ENCODE measurements at regions not wholly inside any gene's neighbourhood (a gene's known extent, or its start where the extent isn't known, plus 50 kb on each side); places are given as distances from the start of the nearest gene placed in this dataset.
"Not testable (repeated sequence)": the region's sequence is repeated elsewhere in the genome, so short reads cannot be mapped to it uniquely, and the experiment has no call there.

- DNase-seq (ENCODE audit: low spot score) = no peak
Observed at GRCh38 chrX:143935601-143936000, 51.7 kb downstream of the UBE2NL start.

- DNase-seq (ENCODE audit: low spot score) = no peak
Observed at GRCh38 chrX:143940119-143940518, 56.2 kb downstream of the UBE2NL start.

GRCh38 chrX:143945171-143945570, 61.3 kb downstream of the UBE2NL start:
- DNase-seq (ENCODE audit: low spot score) = no peak

GRCh38 chrX:143964549-143964948, 80.7 kb downstream of the UBE2NL start:
- no peak for DNase-seq (ENCODE audit: low spot score)

- no peak for DNase-seq (ENCODE audit: low spot score)
Observed at GRCh38 chrX:143988356-143988755, 104.5 kb downstream of the UBE2NL start.

- no peak for DNase-seq (ENCODE audit: low spot score)
Observed at GRCh38 chrX:143994206-143994605, 110.3 kb downstream of the UBE2NL start.

GRCh38 chrX:143998261-143998660, 114.4 kb downstream of the UBE2NL start:
- no peak for DNase-seq (ENCODE audit: low spot score)

- no peak for DNase-seq (ENCODE audit: low spot score)
Observed at GRCh38 chrX:144006811-144007210, 122.9 kb downstream of the UBE2NL start.

GRCh38 chrX:144040793-144041192, 156.9 kb downstream of the UBE2NL start:
- no peak for DNase-seq (ENCODE audit: low spot score)

GRCh38 chrX:144042271-144042670, 158.4 kb downstream of the UBE2NL start:
- DNase-seq (ENCODE audit: low spot score) = no peak

- no peak for DNase-seq (ENCODE audit: low spot score)
Observed at GRCh38 chrX:144075432-144075831, 191.6 kb downstream of the UBE2NL start.

GRCh38 chrX:144082237-144082636, 198.4 kb downstream of the UBE2NL start:
- DNase-seq (ENCODE audit: low spot score) = not testable (repeated sequence)

- DNase-seq (ENCODE audit: low spot score) = not testable (repeated sequence)
Observed at GRCh38 chrX:144089674-144090073, 205.8 kb downstream of the UBE2NL start.

- not testable (repeated sequence) for DNase-seq (ENCODE audit: low spot score)
Observed at GRCh38 chrX:144092116-144092515, 208.2 kb downstream of the UBE2NL start.

- DNase-seq (ENCODE audit: low spot score) = not testable (repeated sequence)
Observed at GRCh38 chrX:144119490-144119889, 235.6 kb downstream of the UBE2NL start.

GRCh38 chrX:144121566-144121965, 237.7 kb downstream of the UBE2NL start:
- not testable (repeated sequence) for DNase-seq (ENCODE audit: low spot score)

GRCh38 chrX:144127570-144128169, 243.8 kb downstream of the UBE2NL start:
- DNase-seq (ENCODE audit: low spot score) = not testable (repeated sequence)

GRCh38 chrX:144129511-144129910, 245.6 kb downstream of the UBE2NL start:
- DNase-seq (ENCODE audit: low spot score) = not testable (repeated sequence)

GRCh38 chrX:144130507-144130906, 246.6 kb downstream of the UBE2NL start:
- DNase-seq (ENCODE audit: low spot score) = not testable (repeated sequence)

- DNase-seq (ENCODE audit: low spot score) = not testable (repeated sequence)
Observed at GRCh38 chrX:144131080-144131479, 247.2 kb downstream of the UBE2NL start.

GRCh38 chrX:144134448-144135119, 250.7 kb downstream of the UBE2NL start:
- DNase-seq (ENCODE audit: low spot score) = not testable (repeated sequence)

GRCh38 chrX:144154474-144154873, 270.6 kb downstream of the UBE2NL start:
- not testable (repeated sequence) for DNase-seq (ENCODE audit: low spot score)

GRCh38 chrX:144185197-144185596, 301.3 kb downstream of the UBE2NL start:
- not testable (repeated sequence) for DNase-seq (ENCODE audit: low spot score)
